Head of caudate nucleus (tissue), 42 donors: ENCODE measurements at regions not wholly inside any gene's neighbourhood (a gene's known extent, or its start where the extent isn't known, plus 50 kb on each side); places are given as distances from the start of the nearest gene placed in this dataset.
"Not testable (repeated sequence)": the region's sequence is repeated elsewhere in the genome, so short reads cannot be mapped to it uniquely, and the experiment has no call there.

Source experiments
- DNase-seq, 42 donors: peaks; one replicate each; pipeline versions ENCODE4 v3.0.0 to v3.0.0-alpha.2; 2020 to 2021; ENCODE audit warnings: mixed read lengths in 7 of 42
- intact Hi-C: fragments of 100-400 bp; cut with DNase I; formaldehyde crosslinking; loops from one replicate; pipeline ENCODE4 v1.15.0; 2022

DNA sequence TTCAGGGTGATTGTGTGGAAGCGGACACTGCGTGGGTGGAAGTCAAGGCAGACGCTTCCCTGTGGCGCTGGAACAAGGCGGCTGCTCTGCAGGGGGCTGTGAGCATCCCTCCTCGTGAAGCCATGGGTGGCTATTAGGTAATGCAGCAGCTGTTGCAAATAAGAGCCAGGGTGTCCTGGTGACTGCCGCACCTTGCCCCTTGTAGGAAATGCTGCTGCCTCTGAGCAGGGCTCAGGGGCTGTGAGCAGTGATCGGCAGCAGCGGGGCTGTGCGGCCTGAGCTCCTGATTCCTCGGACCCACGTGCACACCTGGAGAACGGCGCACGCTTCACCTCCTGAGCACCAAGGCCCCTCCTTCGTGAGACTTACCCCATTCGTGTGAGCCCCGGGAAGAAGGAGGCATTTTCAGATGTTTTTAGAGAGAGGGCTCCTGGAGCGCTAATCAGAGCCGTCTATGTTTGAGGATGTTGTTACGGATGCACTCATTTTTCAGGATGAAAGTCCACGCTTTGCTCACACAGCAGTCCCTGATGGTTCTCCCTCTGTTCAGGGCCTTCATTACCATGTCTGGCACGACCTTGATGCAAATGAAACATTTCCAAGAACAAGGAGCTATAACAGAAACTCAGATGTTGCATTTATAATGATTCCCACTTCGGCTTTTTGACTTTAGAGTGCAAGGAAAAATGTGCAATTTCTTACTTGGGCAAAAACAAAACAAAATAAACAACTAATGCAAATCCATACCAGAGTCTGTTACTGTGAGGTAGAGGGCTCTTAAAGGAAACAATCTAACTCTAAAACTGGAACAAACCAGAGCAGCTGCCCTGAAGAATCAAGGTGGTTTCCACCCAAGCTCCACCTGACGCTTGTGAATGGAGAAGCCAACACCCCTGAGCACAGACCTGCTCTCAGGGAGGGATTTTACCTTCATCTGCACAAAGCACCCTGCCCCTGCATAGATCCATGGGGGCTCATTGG is 936.1 kb downstream of the SPATA31A7 start:
- intact Hi-C loops, DNase-seq: not testable (repeated sequence)

DNA sequence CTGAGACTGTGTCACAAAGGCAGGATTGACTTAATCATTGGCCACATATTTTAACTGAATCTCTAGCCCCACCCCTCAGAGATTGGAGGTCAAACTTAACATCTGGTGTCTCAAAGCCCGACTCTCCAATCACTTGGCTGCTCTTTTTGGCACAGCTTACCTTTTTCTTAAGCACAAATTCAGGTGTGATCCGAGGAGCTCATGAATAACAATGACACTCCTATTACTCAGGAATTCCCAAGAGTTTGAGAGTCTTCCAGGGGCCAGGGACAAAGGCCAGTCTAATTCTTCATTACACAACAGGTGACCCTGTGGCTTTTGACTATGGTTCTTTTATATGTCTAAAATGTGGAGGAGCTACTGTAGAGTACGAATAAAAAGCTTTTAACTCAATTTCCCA is 945.2 kb downstream of the SPATA31A7 start:
- intact Hi-C loops, DNase-seq: not testable (repeated sequence)

DNA sequence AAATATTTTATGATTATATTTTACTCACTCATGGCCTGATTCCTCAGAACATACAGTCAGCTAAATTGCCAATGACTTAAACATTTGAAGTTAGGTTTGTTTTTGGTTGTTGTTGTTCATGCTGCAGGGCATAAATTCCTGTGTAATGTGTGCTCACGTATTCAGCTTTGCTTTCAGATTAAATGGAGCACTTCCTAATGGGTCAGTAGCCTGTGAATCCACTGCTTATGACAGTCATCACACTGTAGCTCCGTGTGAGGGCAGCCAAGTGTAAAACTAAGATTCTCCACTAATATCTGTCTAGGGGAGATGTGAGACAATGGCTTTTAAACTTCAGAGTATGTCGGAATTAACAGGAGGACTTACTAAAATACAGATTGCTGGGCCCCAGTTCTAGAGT is 955.8 kb downstream of the SPATA31A7 start:
- DNase-seq, intact Hi-C loops: not testable (repeated sequence)
